WTC11 (cell line): ENCODE measurements at regions not wholly inside any gene's neighbourhood (a gene's known extent, or its start where the extent isn't known, plus 50 kb on each side); places are given as distances from the start of the nearest gene placed in this dataset.

Experiments used
- ATAC-seq: fragments of 200-7000 bp; cut with Tn5 transposase; 2 replicates; pipeline ENCODE4 v1.10.0; 2021; ENCODE audit warnings: mild to moderate bottlenecking, moderate library complexity
- CTCF ChIA-PET: fragments of 300-600 bp; sonication (Branson Sonifier 250); formaldehyde crosslinking; loops from one replicate; lab custom pipeline; 2021; ENCODE audit warnings: antibody characterized with exemption; lab: Charles Lee
- POLR2A ChIA-PET: fragments of 350-600 bp; sonication (Branson Sonifier 250); formaldehyde crosslinking; loops from one replicate; lab custom pipeline; 2021; ENCODE audit warnings: antibody characterized with exemption; lab: Charles Lee
- DNase-seq: peaks from one replicate; pipeline ENCODE4 v3.0.0; 2021; ENCODE audit warnings: low spot score
- H3K27ac Mint-ChIP-seq: 2 replicates; pipeline ENCODE4 v1.8.0; 2021; ENCODE audit warnings: mixed read lengths
- H3K27me3 Mint-ChIP-seq: 2 replicates; pipeline ENCODE4 v1.8.0; 2021; ENCODE audit warnings: low read depth, mild to moderate bottlenecking, moderate library complexity, mixed read lengths
- H3K36me3 Mint-ChIP-seq: 2 replicates; pipeline ENCODE4 v1.8.0; 2021; ENCODE audit warnings: mixed read lengths
- H3K4me1 Mint-ChIP-seq: 2 replicates; pipeline ENCODE4 v1.8.0; 2022; ENCODE audit warnings: mixed read lengths
- H3K4me3 Mint-ChIP-seq: 2 replicates; pipeline ENCODE4 v1.8.0; 2021; ENCODE audit warnings: mild to moderate bottlenecking, moderate library complexity, mixed read lengths
- H3K9me3 Mint-ChIP-seq: 2 replicates; pipeline ENCODE4 v1.8.0; 2021; ENCODE audit warnings: mixed read lengths
- E2F4 ChIP-seq: sonication (generic); formaldehyde crosslinking; IDR thresholded peaks from 2 replicates; pipeline ENCODE4 v1.8.1; 2022; ENCODE audit warnings: low read depth, mild to moderate bottlenecking, moderate library complexity, missing genetic modification reagents, borderline replicate concordance
- E2F5 ChIP-seq: sonication (generic); formaldehyde crosslinking; IDR thresholded peaks from 2 replicates; pipeline ENCODE4 v1.8.1; 2022; ENCODE audit warnings: mild to moderate bottlenecking, moderate library complexity, missing genetic modification reagents
- ELF4 ChIP-seq: sonication (generic); formaldehyde crosslinking; IDR thresholded peaks from 2 replicates; pipeline ENCODE4 v1.8.1; 2022; ENCODE audit warnings: low read depth, mild to moderate bottlenecking, moderate library complexity, missing genetic modification reagents
- EMX1 ChIP-seq: fragments of 250-450 bp; sonication (Bioruptor Pico); IDR thresholded peaks from 2 replicates; pipeline ENCODE4 v1.8.0; 2021; ENCODE audit warnings: mild to moderate bottlenecking
- FOXK1 ChIP-seq: sonication (generic); formaldehyde crosslinking; IDR thresholded peaks from 2 replicates; pipeline ENCODE4 v1.8.0; 2022; ENCODE audit warnings: mild to moderate bottlenecking, moderate library complexity, missing genetic modification reagents
- GTF2I ChIP-seq: fragments of 250-450 bp; sonication (Bioruptor Pico); conservative IDR thresholded peaks from 2 replicates; pipeline ENCODE4 v1.4.0; 2021; ENCODE audit warnings: mild to moderate bottlenecking
- NFATC4 ChIP-seq: fragments of 250-450 bp; sonication (Bioruptor Pico); IDR thresholded peaks from 2 replicates; pipeline ENCODE4 v1.9.0; 2021; ENCODE audit warnings: mild to moderate bottlenecking
- SMAD3 ChIP-seq: sonication (generic); formaldehyde crosslinking; IDR thresholded peaks from 2 replicates; pipeline ENCODE4 v1.8.0; 2022; ENCODE audit warnings: missing genetic modification reagents, mild to moderate bottlenecking, borderline replicate concordance
- SMAD4 ChIP-seq: sonication (generic); formaldehyde crosslinking; IDR thresholded peaks from 2 replicates; pipeline ENCODE4 v1.8.0; 2022; ENCODE audit warnings: mild to moderate bottlenecking, missing genetic modification reagents
- SOX15 ChIP-seq: fragments of 250-450 bp; sonication (Bioruptor Pico); IDR thresholded peaks from 2 replicates; pipeline ENCODE4 v1.9.0; 2021; ENCODE audit warnings: mild to moderate bottlenecking
- ZNF121 ChIP-seq: sonication (generic); formaldehyde crosslinking; IDR thresholded peaks from 2 replicates; pipeline ENCODE4 v1.8.0; 2023; ENCODE audit warnings: missing genetic modification reagents
- ZNF232 ChIP-seq: sonication (generic); formaldehyde crosslinking; IDR thresholded peaks from 2 replicates; pipeline ENCODE4 v1.8.0; 2022; ENCODE audit warnings: mild to moderate bottlenecking, missing genetic modification reagents
- ZNF416 ChIP-seq: fragments of 250-450 bp; sonication (Bioruptor Pico); IDR thresholded peaks from 2 replicates; pipeline ENCODE4 v1.9.0; 2021; ENCODE audit warnings: mild to moderate bottlenecking, inconsistent platforms
- ZNF532 ChIP-seq: fragments of 250-450 bp; sonication (Bioruptor Pico); IDR thresholded peaks from 2 replicates; pipeline ENCODE4 v1.9.0; 2021; ENCODE audit warnings: mild to moderate bottlenecking, borderline replicate concordance
- TF ChIP-seq, protein P1 (sequence below): sonication (generic); formaldehyde crosslinking; IDR thresholded peaks from 2 replicates; pipeline ENCODE4 v1.8.1; 2023; ENCODE audit warnings: mild to moderate bottlenecking, missing genetic modification reagents
- TF ChIP-seq, protein P2 (sequence below): sonication (generic); formaldehyde crosslinking; conservative IDR thresholded peaks from 2 replicates; pipeline ENCODE4 v1.8.1; 2023; ENCODE audit warnings: mild to moderate bottlenecking, low read depth, missing genetic modification reagents, moderate library complexity
- TF ChIP-seq, protein P3 (sequence below): fragments of 250-450 bp; sonication (Bioruptor Pico); IDR thresholded peaks from 2 replicates; pipeline ENCODE4 v1.9.0; 2021; ENCODE audit warnings: mild to moderate bottlenecking

GRCh38 chr20:22821081-22821727 is 213.9 kb upstream of the SSTR4 start:
- H3K27ac Mint-ChIP-seq = no peak overlapping the region
- no peak for ATAC-seq
- peaks cover 7% of the 10 kb centered on the region for H3K4me1 Mint-ChIP-seq
- ChIA-PET CTCF (interaction anchor here (1.6 to 2.3 kb wide), 2 partner anchors 31 to 129 kb away, joined by 7 to 8 read pairs; no protein-coding TSS in a partner anchor), POLR2A (no interaction called here)
- no peak for DNase-seq
- H3K36me3 Mint-ChIP-seq = no peaks in the 10 kb centered on the region
- H3K27me3 Mint-ChIP-seq = no peaks in the 10 kb centered on the region
- H3K9me3 Mint-ChIP-seq = no peaks in the 10 kb centered on the region
- TF ChIP-seq SMAD4 (CRISPR knock-in tag) = no peak
- TF ChIP-seq ZNF121 (CRISPR knock-in tag) = no peak
- no peak for TF ChIP-seq ZNF232 (CRISPR knock-in tag)
- TF ChIP-seq ELF4 (CRISPR knock-in tag) = no peak
- TF ChIP-seq, protein P1, sequence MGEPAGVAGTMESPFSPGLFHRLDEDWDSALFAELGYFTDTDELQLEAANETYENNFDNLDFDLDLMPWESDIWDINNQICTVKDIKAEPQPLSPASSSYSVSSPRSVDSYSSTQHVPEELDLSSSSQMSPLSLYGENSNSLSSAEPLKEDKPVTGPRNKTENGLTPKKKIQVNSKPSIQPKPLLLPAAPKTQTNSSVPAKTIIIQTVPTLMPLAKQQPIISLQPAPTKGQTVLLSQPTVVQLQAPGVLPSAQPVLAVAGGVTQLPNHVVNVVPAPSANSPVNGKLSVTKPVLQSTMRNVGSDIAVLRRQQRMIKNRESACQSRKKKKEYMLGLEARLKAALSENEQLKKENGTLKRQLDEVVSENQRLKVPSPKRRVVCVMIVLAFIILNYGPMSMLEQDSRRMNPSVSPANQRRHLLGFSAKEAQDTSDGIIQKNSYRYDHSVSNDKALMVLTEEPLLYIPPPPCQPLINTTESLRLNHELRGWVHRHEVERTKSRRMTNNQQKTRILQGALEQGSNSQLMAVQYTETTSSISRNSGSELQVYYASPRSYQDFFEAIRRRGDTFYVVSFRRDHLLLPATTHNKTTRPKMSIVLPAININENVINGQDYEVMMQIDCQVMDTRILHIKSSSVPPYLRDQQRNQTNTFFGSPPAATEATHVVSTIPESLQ (CRISPR knock-in tag) = no peak
- no peak for TF ChIP-seq GTF2I (CRISPR knock-in tag)
- TF ChIP-seq, all 79 proteins: peak for 0
- H3K4me3 Mint-ChIP-seq = no peak overlapping the region

DNA sequence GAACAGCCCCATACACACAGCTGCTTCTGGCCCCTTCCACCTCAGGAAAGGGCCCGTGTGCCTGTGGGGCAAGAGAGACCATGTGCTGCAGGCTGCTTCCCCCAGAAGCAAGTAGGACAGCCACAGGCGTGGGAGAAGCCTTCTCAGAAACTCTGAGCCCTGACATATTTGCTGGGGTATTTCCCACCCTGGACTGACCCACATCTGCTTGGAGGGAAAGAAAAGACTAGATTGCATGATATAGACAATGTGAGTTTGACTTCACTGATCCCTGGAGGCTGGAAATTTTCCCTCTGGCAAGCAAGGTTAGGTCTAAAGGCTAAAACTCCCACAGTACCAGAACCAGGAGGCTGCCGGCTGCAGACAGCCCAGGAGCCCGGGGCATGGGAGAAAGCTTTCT is 213.3 kb upstream of the SSTR4 start:
- TF ChIP-seq ZNF416 (CRISPR knock-in tag) (no peak), SMAD3 (CRISPR knock-in tag) (no peak), FOXK1 (CRISPR knock-in tag) (no peak), SOX15 (CRISPR knock-in tag) (no peak)
- ChIA-PET POLR2A (interaction anchor here (0.5 kb wide), 1 partner anchor 600 kb away, joined by 3 read pairs; the partner anchor contains the start of gene NAPB), CTCF (interaction anchor here (1.6 to 2.3 kb wide), 2 partner anchors 30 to 130 kb away, joined by 7 to 8 read pairs; no protein-coding TSS in a partner anchor)
- Mint-ChIP-seq H3K27me3 (no peaks in the 10 kb centered on the region), H3K9me3 (no peaks in the 10 kb centered on the region), H3K27ac (no peak overlapping the region), H3K36me3 (no peaks in the 10 kb centered on the region), H3K4me3 (no peak overlapping the region), H3K4me1 (peaks cover 4% of the 10 kb centered on the region)
- ATAC-seq (no peak), DNase-seq (no peak)

DNA sequence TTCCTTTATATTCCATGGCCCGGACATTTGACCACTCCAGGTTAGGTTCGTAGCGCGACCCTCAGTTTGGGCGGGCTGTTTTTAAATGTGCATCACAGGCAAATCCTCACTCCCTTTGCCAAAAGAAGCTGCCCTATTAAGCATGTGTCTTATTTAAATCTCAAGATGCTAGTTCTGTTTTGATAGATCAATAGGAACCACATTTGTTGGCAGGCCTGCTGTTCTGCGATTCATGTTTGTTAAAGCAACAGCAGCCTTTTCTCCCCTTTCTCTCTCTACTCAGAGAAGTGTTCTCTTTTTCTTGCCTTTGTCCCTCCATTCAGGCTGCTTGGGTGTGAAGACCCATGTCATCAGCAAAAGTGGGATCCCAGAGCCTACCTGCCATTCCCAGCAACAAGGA is 212.0 kb upstream of the SSTR4 start:
- Mint-ChIP-seq H3K4me3 (no peak overlapping the region), H3K4me1 (peaks cover 4% of the 10 kb centered on the region), H3K36me3 (no peaks in the 10 kb centered on the region), H3K27ac (no peak overlapping the region), H3K27me3 (no peaks in the 10 kb centered on the region), H3K9me3 (no peaks in the 10 kb centered on the region)
- CTCF ChIA-PET = interaction anchor here (1.4 kb wide), 1 partner anchor 88 kb away, joined by 3 read pairs; no protein-coding TSS in a partner anchor
- DNase-seq (no peak), ATAC-seq (no peak)
- POLR2A ChIA-PET = no interaction called here
- TF ChIP-seq E2F4 (CRISPR knock-in tag) = no peak
- TF ChIP-seq EMX1 = no peak
- no peak for TF ChIP-seq NFATC4 (CRISPR knock-in tag)
- no peak for TF ChIP-seq ZNF532 (CRISPR knock-in tag)
- TF ChIP-seq, protein P2, sequence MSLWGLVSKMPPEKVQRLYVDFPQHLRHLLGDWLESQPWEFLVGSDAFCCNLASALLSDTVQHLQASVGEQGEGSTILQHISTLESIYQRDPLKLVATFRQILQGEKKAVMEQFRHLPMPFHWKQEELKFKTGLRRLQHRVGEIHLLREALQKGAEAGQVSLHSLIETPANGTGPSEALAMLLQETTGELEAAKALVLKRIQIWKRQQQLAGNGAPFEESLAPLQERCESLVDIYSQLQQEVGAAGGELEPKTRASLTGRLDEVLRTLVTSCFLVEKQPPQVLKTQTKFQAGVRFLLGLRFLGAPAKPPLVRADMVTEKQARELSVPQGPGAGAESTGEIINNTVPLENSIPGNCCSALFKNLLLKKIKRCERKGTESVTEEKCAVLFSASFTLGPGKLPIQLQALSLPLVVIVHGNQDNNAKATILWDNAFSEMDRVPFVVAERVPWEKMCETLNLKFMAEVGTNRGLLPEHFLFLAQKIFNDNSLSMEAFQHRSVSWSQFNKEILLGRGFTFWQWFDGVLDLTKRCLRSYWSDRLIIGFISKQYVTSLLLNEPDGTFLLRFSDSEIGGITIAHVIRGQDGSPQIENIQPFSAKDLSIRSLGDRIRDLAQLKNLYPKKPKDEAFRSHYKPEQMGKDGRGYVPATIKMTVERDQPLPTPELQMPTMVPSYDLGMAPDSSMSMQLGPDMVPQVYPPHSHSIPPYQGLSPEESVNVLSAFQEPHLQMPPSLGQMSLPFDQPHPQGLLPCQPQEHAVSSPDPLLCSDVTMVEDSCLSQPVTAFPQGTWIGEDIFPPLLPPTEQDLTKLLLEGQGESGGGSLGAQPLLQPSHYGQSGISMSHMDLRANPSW (CRISPR knock-in tag) = no peak
- no peak for TF ChIP-seq E2F5
- TF ChIP-seq, protein P3, sequence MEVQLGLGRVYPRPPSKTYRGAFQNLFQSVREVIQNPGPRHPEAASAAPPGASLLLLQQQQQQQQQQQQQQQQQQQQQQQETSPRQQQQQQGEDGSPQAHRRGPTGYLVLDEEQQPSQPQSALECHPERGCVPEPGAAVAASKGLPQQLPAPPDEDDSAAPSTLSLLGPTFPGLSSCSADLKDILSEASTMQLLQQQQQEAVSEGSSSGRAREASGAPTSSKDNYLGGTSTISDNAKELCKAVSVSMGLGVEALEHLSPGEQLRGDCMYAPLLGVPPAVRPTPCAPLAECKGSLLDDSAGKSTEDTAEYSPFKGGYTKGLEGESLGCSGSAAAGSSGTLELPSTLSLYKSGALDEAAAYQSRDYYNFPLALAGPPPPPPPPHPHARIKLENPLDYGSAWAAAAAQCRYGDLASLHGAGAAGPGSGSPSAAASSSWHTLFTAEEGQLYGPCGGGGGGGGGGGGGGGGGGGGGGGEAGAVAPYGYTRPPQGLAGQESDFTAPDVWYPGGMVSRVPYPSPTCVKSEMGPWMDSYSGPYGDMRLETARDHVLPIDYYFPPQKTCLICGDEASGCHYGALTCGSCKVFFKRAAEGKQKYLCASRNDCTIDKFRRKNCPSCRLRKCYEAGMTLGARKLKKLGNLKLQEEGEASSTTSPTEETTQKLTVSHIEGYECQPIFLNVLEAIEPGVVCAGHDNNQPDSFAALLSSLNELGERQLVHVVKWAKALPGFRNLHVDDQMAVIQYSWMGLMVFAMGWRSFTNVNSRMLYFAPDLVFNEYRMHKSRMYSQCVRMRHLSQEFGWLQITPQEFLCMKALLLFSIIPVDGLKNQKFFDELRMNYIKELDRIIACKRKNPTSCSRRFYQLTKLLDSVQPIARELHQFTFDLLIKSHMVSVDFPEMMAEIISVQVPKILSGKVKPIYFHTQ (CRISPR knock-in tag) = no peak
